ACHN (cell line): ENCODE measurements at regions not wholly inside any gene's neighbourhood (a gene's known extent, or its start where the extent isn't known, plus 50 kb on each side); places are given as distances from the start of the nearest gene placed in this dataset.

Source experiments
- DNase-seq: peaks from one replicate; pipeline ENCODE4 v3.0.0-alpha.2; 2015
- in situ Hi-C: cut with HindIII; loops from 2 replicates; pipeline ENCODE4 v1.10.0; 2017; ENCODE audit warnings: low sequenced_read_pairs, low pct_ligation_motif_present, low pct_unique_long_range_greater_than_20kb

- no peak for DNase-seq
These were observed 167.2 kb upstream of the ATP1B1 start for GRCh38 chr1:168939110-168939946.

GRCh38 chr1:168939947-168940223, 166.6 kb upstream of the ATP1B1 start:
- in situ Hi-C loops = no loop called here
- DNase-seq = no peak

More at GRCh38 chr1:168939110-168939946, 167.2 kb upstream of the ATP1B1 start:
- in situ Hi-C loops = no loop called here

- in situ Hi-C loops = no loop called here
- DNase-seq = no peak
These were observed 164.8 kb upstream of the ATP1B1 start for GRCh38 chr1:168941640-168942039.

- DNase-seq = no peak
- in situ Hi-C loops = no loop called here
These were observed 164.3 kb upstream of the ATP1B1 start for GRCh38 chr1:168942165-168942564.

- in situ Hi-C loops = no loop called here
- DNase-seq = no peak
These were observed 160.6 kb upstream of the ATP1B1 start for GRCh38 chr1:168945870-168946269.

GRCh38 chr1:168947041-168947440, 159.4 kb upstream of the ATP1B1 start:
- no peak for DNase-seq
- in situ Hi-C loops = no loop called here

- DNase-seq = no peak
- in situ Hi-C loops = no loop called here
These were observed 156.8 kb upstream of the ATP1B1 start for GRCh38 chr1:168949672-168950071.

GRCh38 chr1:168957818-168958217, 148.7 kb upstream of the ATP1B1 start:
- no peak for DNase-seq
- in situ Hi-C loops = no loop called here

- in situ Hi-C loops = no loop called here
- no peak for DNase-seq
These were observed 147.8 kb upstream of the ATP1B1 start for GRCh38 chr1:168958562-168959289.

GRCh38 chr1:168959382-168959781, 147.1 kb upstream of the ATP1B1 start:
- in situ Hi-C loops = no loop called here
- DNase-seq = no peak

- in situ Hi-C loops = no loop called here
- DNase-seq = no peak
These were observed 146.4 kb upstream of the ATP1B1 start for GRCh38 chr1:168960114-168960513.

- no peak for DNase-seq
- in situ Hi-C loops = no loop called here
These were observed 145.9 kb upstream of the ATP1B1 start for GRCh38 chr1:168960595-168960994.

- in situ Hi-C loops = no loop called here
- no peak for DNase-seq
These were observed 142.9 kb upstream of the ATP1B1 start for GRCh38 chr1:168963601-168964000.

GRCh38 chr1:168964478-168964877, 142.0 kb upstream of the ATP1B1 start:
- in situ Hi-C loops = no loop called here
- no peak for DNase-seq

GRCh38 chr1:168966217-168966616, 140.3 kb upstream of the ATP1B1 start:
- DNase-seq = no peak
- in situ Hi-C loops = no loop called here

GRCh38 chr1:168966636-168967035, 139.9 kb upstream of the ATP1B1 start:
- in situ Hi-C loops = no loop called here
- no peak for DNase-seq

- no peak for DNase-seq
- in situ Hi-C loops = no loop called here
These were observed 135.4 kb upstream of the ATP1B1 start for GRCh38 chr1:168970926-168971659.

GRCh38 chr1:168972225-168972624, 134.3 kb upstream of the ATP1B1 start:
- in situ Hi-C loops = no loop called here
- DNase-seq = no peak

- no peak for DNase-seq
- in situ Hi-C loops = no loop called here
These were observed 133.6 kb upstream of the ATP1B1 start for GRCh38 chr1:168972887-168973286.
